HAP-1 (cell line): ENCODE measurements at regions not wholly inside any gene's neighbourhood (a gene's known extent, or its start where the extent isn't known, plus 50 kb on each side); places are given as distances from the start of the nearest gene placed in this dataset.

Experiments
- DNase-seq, 2 experiments: peaks; one replicate each; pipeline ENCODE4 v3.0.0-alpha.2; 2016 to 2020; ENCODE audit warnings: low spot score in 2 of 2
- H3K27me3 ChIP-seq: fragments of 250-450 bp; sonication (Bioruptor Pico); 2 replicates; pipeline ENCODE4 v1.5.1; 2020; ENCODE audit warnings: low read depth, mild to moderate bottlenecking, moderate library complexity
- H3K36me3 ChIP-seq: fragments of 250-450 bp; sonication (Bioruptor Pico); replicated peaks from 2 replicates; pipeline ENCODE4 v1.5.1; 2020; ENCODE audit warnings: mild to moderate bottlenecking
- H3K4me1 ChIP-seq: fragments of 250-450 bp; sonication (Bioruptor Pico); 2 replicates; pipeline ENCODE4 v1.5.1; 2020; ENCODE audit warnings: mild to moderate bottlenecking
- H3K4me3 ChIP-seq: fragments of 250-450 bp; sonication (Bioruptor Pico); 2 replicates; pipeline ENCODE4 v1.5.1; 2020; ENCODE audit warnings: mild to moderate bottlenecking, moderate library complexity
- H3K9me3 ChIP-seq: fragments of 250-450 bp; sonication (Bioruptor Pico); 2 replicates; pipeline ENCODE4 v1.5.1; 2020; ENCODE audit warnings: mild to moderate bottlenecking, moderate library complexity
- in situ Hi-C: fragments of 300-500 bp; cut with MboI; formaldehyde crosslinking; loops from 3 replicates; pipeline ENCODE4 v1.14.3; 2020; ENCODE audit warnings: low sequenced_read_pairs, inconsistent platforms, mixed read lengths

GRCh38 chr13:65864039-65864438 lies 1366.1 kb downstream of the PCDH9 start:
- Histone ChIP-seq H3K36me3 (no peaks in the 10 kb centered on the region), H3K9me3 (no peaks in the 10 kb centered on the region), H3K27me3 (no peaks in the 10 kb centered on the region), H3K4me3 (no peak overlapping the region), H3K4me1 (no peaks in the 10 kb centered on the region)
- no peak for DNase-seq
- in situ Hi-C loops = no loop called here

- in situ Hi-C loops = no loop called here
- no peaks in the 10 kb centered on the region for H3K36me3 ChIP-seq
- H3K27me3 ChIP-seq = no peaks in the 10 kb centered on the region
- DNase-seq = no peak
- H3K4me1 ChIP-seq = no peaks in the 10 kb centered on the region
- H3K4me3 ChIP-seq = no peak overlapping the region
- no peaks in the 10 kb centered on the region for H3K9me3 ChIP-seq
Observed at GRCh38 chr13:65860306-65860705, 1369.8 kb downstream of the PCDH9 start.

GRCh38 chr13:65857942-65858565 lies 1372.1 kb downstream of the PCDH9 start:
- Histone ChIP-seq H3K4me1 (no peaks in the 10 kb centered on the region), H3K4me3 (no peak overlapping the region), H3K9me3 (no peaks in the 10 kb centered on the region), H3K36me3 (no peaks in the 10 kb centered on the region), H3K27me3 (no peaks in the 10 kb centered on the region)
- no peak for DNase-seq
- in situ Hi-C loops = no loop called here

- Histone ChIP-seq H3K9me3 (no peaks in the 10 kb centered on the region), H3K4me1 (no peaks in the 10 kb centered on the region), H3K4me3 (no peak overlapping the region), H3K36me3 (no peaks in the 10 kb centered on the region), H3K27me3 (no peaks in the 10 kb centered on the region)
- no peak for DNase-seq
- in situ Hi-C loops = no loop called here
Observed at GRCh38 chr13:65856431-65856830, 1373.7 kb downstream of the PCDH9 start.

- Histone ChIP-seq H3K4me1 (no peaks in the 10 kb centered on the region), H3K9me3 (no peaks in the 10 kb centered on the region), H3K36me3 (no peaks in the 10 kb centered on the region), H3K27me3 (no peaks in the 10 kb centered on the region), H3K4me3 (no peak overlapping the region)
- in situ Hi-C loops = no loop called here
- no peak for DNase-seq
Observed at GRCh38 chr13:65855242-65855805, 1374.8 kb downstream of the PCDH9 start.

- in situ Hi-C loops = no loop called here
- DNase-seq = no peak
- Histone ChIP-seq H3K9me3 (no peaks in the 10 kb centered on the region), H3K27me3 (no peaks in the 10 kb centered on the region), H3K36me3 (no peaks in the 10 kb centered on the region), H3K4me1 (no peaks in the 10 kb centered on the region), H3K4me3 (no peak overlapping the region)
Observed at GRCh38 chr13:65854431-65854830, 1375.7 kb downstream of the PCDH9 start.

GRCh38 chr13:65844266-65844841 lies 1385.8 kb downstream of the PCDH9 start:
- in situ Hi-C loops = no loop called here
- Histone ChIP-seq H3K9me3 (no peaks in the 10 kb centered on the region), H3K27me3 (no peaks in the 10 kb centered on the region), H3K4me3 (no peak overlapping the region), H3K4me1 (no peaks in the 10 kb centered on the region), H3K36me3 (no peaks in the 10 kb centered on the region)
- no peak for DNase-seq

GRCh38 chr13:65843314-65843731 lies 1386.8 kb downstream of the PCDH9 start:
- no peaks in the 10 kb centered on the region for H3K9me3 ChIP-seq
- no peaks in the 10 kb centered on the region for H3K4me1 ChIP-seq
- H3K27me3 ChIP-seq = no peaks in the 10 kb centered on the region
- no peaks in the 10 kb centered on the region for H3K36me3 ChIP-seq
- H3K4me3 ChIP-seq = no peak overlapping the region
- DNase-seq = no peak
- in situ Hi-C loops = no loop called here

GRCh38 chr13:65841156-65841555 lies 1389.0 kb downstream of the PCDH9 start:
- Histone ChIP-seq H3K36me3 (no peaks in the 10 kb centered on the region), H3K27me3 (no peaks in the 10 kb centered on the region), H3K4me1 (no peaks in the 10 kb centered on the region), H3K9me3 (no peaks in the 10 kb centered on the region), H3K4me3 (no peak overlapping the region)
- DNase-seq = no peak
- in situ Hi-C loops = no loop called here

GRCh38 chr13:65836066-65836465 lies 1394.1 kb downstream of the PCDH9 start:
- H3K9me3 ChIP-seq = no peaks in the 10 kb centered on the region
- no peaks in the 10 kb centered on the region for H3K27me3 ChIP-seq
- peaks cover 2% of the 10 kb centered on the region; the same call in 1 of the 2 replicates for H3K4me1 ChIP-seq
- in situ Hi-C loops = no loop called here
- DNase-seq = no peak
- no peaks in the 10 kb centered on the region for H3K36me3 ChIP-seq
- no peak overlapping the region for H3K4me3 ChIP-seq

- in situ Hi-C loops = no loop called here
- H3K4me1 ChIP-seq = peaks cover 11% of the 10 kb centered on the region
- H3K4me3 ChIP-seq = no peak overlapping the region
- no peaks in the 10 kb centered on the region for H3K27me3 ChIP-seq
- H3K9me3 ChIP-seq = no peaks in the 10 kb centered on the region
- no peaks in the 10 kb centered on the region for H3K36me3 ChIP-seq
- DNase-seq = no peak
Observed at GRCh38 chr13:65834897-65835296, 1395.2 kb downstream of the PCDH9 start.

GRCh38 chr13:65830411-65831205 lies 1399.5 kb downstream of the PCDH9 start:
- in situ Hi-C loops = no loop called here
- no peak overlapping the region for H3K4me3 ChIP-seq
- DNase-seq = peak; percentile 68 to 82

GRCh38 chr13:65829241-65830008 lies 1400.7 kb downstream of the PCDH9 start:
- H3K4me3 ChIP-seq = no peak overlapping the region
- no peak for DNase-seq

More at GRCh38 chr13:65830411-65831205, 1399.5 kb downstream of the PCDH9 start:
- Histone ChIP-seq H3K36me3 (no peaks in the 10 kb centered on the region), H3K4me1 (peaks cover 14% of the 10 kb centered on the region), H3K9me3 (no peaks in the 10 kb centered on the region), H3K27me3 (no peaks in the 10 kb centered on the region)

More at GRCh38 chr13:65829241-65830008, 1400.7 kb downstream of the PCDH9 start:
- no peaks in the 10 kb centered on the region for H3K36me3 ChIP-seq
- H3K27me3 ChIP-seq = no peaks in the 10 kb centered on the region
- no peaks in the 10 kb centered on the region for H3K9me3 ChIP-seq
- in situ Hi-C loops = no loop called here
- H3K4me1 ChIP-seq = peaks cover 14% of the 10 kb centered on the region
